ENCODE measurements at regions not wholly inside any gene's neighbourhood (a gene's known extent, or its start where the extent isn't known, plus 50 kb on each side); places are given as distances from the start of the nearest gene placed in this dataset.

- TF ChIP-seq RBAK (tag by site-specific recombination; IDR thresholded peaks at IDR 0.05) (no peak), ZNF707 (tag by site-specific recombination; IDR thresholded peaks at IDR 0.05) (no peak), GLI2 (tag by site-specific recombination; IDR thresholded peaks at IDR 0.05; ENCODE audit: borderline replicate concordance, low read depth) (no peak), ZNF785 (tag by site-specific recombination; IDR thresholded peaks at IDR 0.05) (no peak), ZNF610 (tag by site-specific recombination; IDR thresholded peaks at IDR 0.05; ENCODE audit: borderline replicate concordance) (no peak), ZNF121 (tag by site-specific recombination; IDR thresholded peaks at IDR 0.05) (no peak), ZNF157 (tag by site-specific recombination; IDR thresholded peaks at IDR 0.05) (no peak), BCL6B (tag by site-specific recombination; IDR thresholded peaks at IDR 0.05) (no peak), ZNF341 (tag by site-specific recombination; IDR thresholded peaks at IDR 0.05; ENCODE audit: low read depth) (no peak), ZBTB49 (tag by site-specific recombination; IDR thresholded peaks at IDR 0.05; ENCODE audit: low read depth) (no peak), ZNF664 (tag by site-specific recombination; IDR thresholded peaks at IDR 0.05) (no peak), ZNF629 (tag by site-specific recombination; IDR thresholded peaks at IDR 0.05) (no peak), HOXC10 (CRISPR knock-in tag; IDR thresholded peaks at IDR 0.05) (no peak), TRIM28 (IDR thresholded peaks at IDR 0.05; ENCODE audit: borderline replicate concordance, low read length) (no peak), ZNF561 (tag by site-specific recombination; IDR thresholded peaks at IDR 0.05; ENCODE audit: borderline replicate concordance) (no peak), ZNF792 (tag by site-specific recombination; IDR thresholded peaks at IDR 0.05) (no peak), GFI1B (tag by site-specific recombination; IDR thresholded peaks at IDR 0.05) (no peak)
- H3K9me3 ChIP-seq (ENCODE audit: control insufficient read depth, insufficient read depth, low read depth, low read length) = no peaks in the 10 kb centered on the region
- ChIA-PET CTCF (no interaction called here), POLR2A (no interaction called here)
- H3K36me3 ChIP-seq (ENCODE audit: control insufficient read depth in 2 of 2, insufficient read depth in 1 of 2, low read length in 2 of 2) = peaks cover 0 to 26% of the 10 kb centered on the region in 2 experiments; a peak in 1 of 3 replicates
- H3K4me1 ChIP-seq (ENCODE audit: control insufficient read depth, insufficient read depth, low read length) = no peaks in the 10 kb centered on the region
- H3K27ac ChIP-seq (ENCODE audit: extremely low read depth, low read depth, low read length) = no peak overlapping the region
- H3K4me3 ChIP-seq (ENCODE audit: low read depth, low read length) = no peak overlapping the region
Observed at GRCh38 chr13:73691891-73692290, 442.3 kb downstream of the KLF12 start.

- CTCF ChIA-PET = no interaction called here
- no peaks in the 10 kb centered on the region for H3K4me1 ChIP-seq (ENCODE audit: control insufficient read depth, insufficient read depth, low read length)
- POLR2A ChIA-PET = no interaction called here
- no peaks in the 10 kb centered on the region for H3K9me3 ChIP-seq (ENCODE audit: control insufficient read depth, insufficient read depth, low read depth, low read length)
- H3K27ac ChIP-seq (ENCODE audit: extremely low read depth, low read depth, low read length) = no peak overlapping the region
- no peak for TF ChIP-seq ZNF639 (tag by site-specific recombination; IDR thresholded peaks at IDR 0.05)
- no peak for TF ChIP-seq ZNF692 (tag by site-specific recombination; IDR thresholded peaks at IDR 0.05)
- H3K4me3 ChIP-seq (ENCODE audit: low read depth, low read length) = no peak overlapping the region
- H3K36me3 ChIP-seq (ENCODE audit: control insufficient read depth in 2 of 2, insufficient read depth in 1 of 2, low read length in 2 of 2) = peaks cover 0 to 4% of the 10 kb centered on the region in 2 experiments; a peak in 1 of 3 replicates
Observed at GRCh38 chr13:73687929-73688328, 446.3 kb downstream of the KLF12 start.

All from HEK293 (cell line).